ENCODE measurements at regions not wholly inside any gene's neighbourhood (a gene's known extent, or its start where the extent isn't known, plus 50 kb on each side); places are given as distances from the start of the nearest gene placed in this dataset.

DNA sequence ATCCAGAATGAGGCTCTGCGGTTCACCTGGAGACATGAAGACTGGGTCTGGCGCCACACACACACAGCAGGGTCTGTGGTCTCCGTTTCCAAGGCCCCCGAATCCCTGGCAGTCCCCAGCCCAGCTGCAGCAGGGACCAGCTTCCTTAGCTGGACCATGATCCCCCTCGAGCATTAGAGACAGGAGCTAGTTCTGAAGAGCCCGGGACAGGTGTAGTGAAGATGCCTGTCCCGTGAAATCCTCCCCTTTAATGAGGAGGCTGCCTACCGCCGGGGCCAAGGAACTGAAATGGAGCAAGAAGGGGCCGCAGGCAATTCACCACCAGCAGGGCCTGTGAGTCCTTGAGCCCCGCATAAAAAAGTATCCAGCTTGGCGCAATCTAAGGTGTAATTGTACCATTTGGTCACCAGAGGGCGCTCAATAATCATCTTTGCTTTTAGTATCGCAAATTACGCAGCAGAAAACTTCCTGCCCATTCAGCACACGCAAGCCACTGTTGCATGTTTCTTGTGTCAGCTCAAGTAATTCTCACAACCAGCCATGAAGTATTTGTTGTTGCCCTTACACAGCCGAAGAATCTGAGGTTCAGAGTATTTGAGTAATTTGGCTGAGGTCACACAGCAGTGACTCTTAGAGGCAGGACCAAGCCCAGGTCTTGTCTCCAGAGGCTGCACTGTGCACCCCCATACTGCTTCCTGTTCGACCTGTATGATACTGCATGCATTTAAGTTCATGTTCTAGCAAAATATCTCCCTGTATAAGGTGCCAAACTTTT is 54.3 kb upstream of the PPP2R5C start:
- Mint-ChIP-seq H3K9me3 (no peaks in the 10 kb centered on the region), H3K27me3 (no peaks in the 10 kb centered on the region), H3K27ac (peak overlapping the region; percentile 47), H3K4me1 (peaks cover 19% of the 10 kb centered on the region), H3K36me3 (ENCODE audit: low read depth) (no peaks in the 10 kb centered on the region), H3K4me3 (peak overlapping the region; percentile 61)
- peak; percentile 71 for ATAC-seq (replicated peaks)

DNA sequence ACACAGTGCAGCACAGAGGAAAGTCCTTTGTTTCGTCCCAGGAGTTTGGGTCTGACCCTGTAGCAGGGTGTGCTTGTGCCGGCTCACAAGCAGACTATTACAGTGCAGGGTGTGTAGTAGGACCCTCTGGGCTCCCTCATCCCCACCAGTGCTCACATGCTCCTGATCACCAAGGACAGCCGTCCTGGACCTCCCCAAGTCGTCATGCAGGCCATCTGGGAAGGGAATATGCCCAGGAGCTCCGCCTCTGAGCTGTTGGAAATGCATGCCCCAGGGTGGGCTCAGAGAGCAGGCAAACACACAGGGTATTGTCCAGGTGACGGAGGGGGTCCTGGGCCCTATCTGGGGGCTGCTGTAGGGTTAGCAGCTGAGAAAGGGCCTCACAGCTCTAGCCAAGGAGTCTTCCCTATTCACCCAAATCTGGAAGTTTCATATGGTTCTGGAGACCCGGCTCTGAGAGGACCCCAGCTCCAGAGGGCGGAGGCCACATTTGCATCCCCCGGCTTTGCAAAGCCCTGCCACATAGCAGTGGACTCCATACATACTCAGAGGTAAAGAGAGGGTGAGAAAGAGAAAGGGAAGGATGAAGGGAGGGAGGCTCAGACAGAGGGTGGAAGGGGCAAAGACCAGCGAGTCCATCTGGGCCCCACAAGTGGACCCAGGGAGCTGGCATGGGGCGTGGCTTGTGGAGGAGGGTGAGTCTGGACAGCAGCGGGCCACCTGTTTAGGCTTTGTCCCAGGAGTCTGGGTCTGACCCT is 53.5 kb upstream of the PPP2R5C start:
- Mint-ChIP-seq H3K4me1 (peaks cover 19% of the 10 kb centered on the region), H3K36me3 (ENCODE audit: low read depth) (no peaks in the 10 kb centered on the region), H3K4me3 (peak overlapping the region; percentile 61), H3K9me3 (no peaks in the 10 kb centered on the region), H3K27me3 (no peaks in the 10 kb centered on the region), H3K27ac (peak overlapping the region; percentile 47)
- no peak for ATAC-seq (replicated peaks)

- no peaks in the 10 kb centered on the region for H3K27me3 Mint-ChIP-seq
- no peak overlapping the region for H3K4me3 Mint-ChIP-seq
- no peaks in the 10 kb centered on the region for H3K36me3 Mint-ChIP-seq (ENCODE audit: low read depth)
- ATAC-seq (replicated peaks) = no peak
- H3K27ac Mint-ChIP-seq = peak overlapping the region; percentile 14
- peaks cover 4% of the 10 kb centered on the region for H3K9me3 Mint-ChIP-seq
- peaks cover 24% of the 10 kb centered on the region for H3K4me1 Mint-ChIP-seq
Measured at GRCh38 chr14:101708853-101709532, 52.5 kb upstream of the PPP2R5C start.

DNA sequence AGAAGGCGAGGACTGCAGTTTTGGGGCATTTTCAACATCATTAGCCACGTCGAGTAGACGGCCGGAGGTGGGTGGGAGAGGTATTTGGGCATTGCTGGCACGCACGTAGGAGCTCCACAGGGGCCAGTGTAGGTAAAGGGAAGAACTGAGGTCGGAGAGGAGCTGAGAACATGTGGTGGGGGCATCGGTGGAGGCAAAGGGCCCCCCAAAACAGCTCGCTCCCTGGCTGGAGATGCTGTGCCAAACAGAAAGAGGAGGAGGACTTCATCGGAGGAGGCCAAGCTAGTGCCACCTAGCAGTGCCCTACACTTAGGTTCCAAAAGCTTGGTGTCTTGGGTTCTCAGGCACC is 52.0 kb upstream of the PPP2R5C start:
- Mint-ChIP-seq H3K27me3 (no peaks in the 10 kb centered on the region), H3K4me1 (peaks cover 21% of the 10 kb centered on the region), H3K4me3 (no peak overlapping the region), H3K27ac (no peak overlapping the region), H3K36me3 (ENCODE audit: low read depth) (no peaks in the 10 kb centered on the region), H3K9me3 (peaks cover 4% of the 10 kb centered on the region)
- ATAC-seq (replicated peaks) = no peak

GRCh38 chr14:101709962-101710931 is 51.3 kb upstream of the PPP2R5C start:
- H3K4me1 Mint-ChIP-seq = peaks cover 19% of the 10 kb centered on the region
- H3K4me3 Mint-ChIP-seq = no peak overlapping the region
- no peaks in the 10 kb centered on the region for H3K27me3 Mint-ChIP-seq
- H3K9me3 Mint-ChIP-seq = peaks cover 4% of the 10 kb centered on the region
- no peaks in the 10 kb centered on the region for H3K36me3 Mint-ChIP-seq (ENCODE audit: low read depth)
- H3K27ac Mint-ChIP-seq = peak overlapping the region; percentile 46
- no peak for ATAC-seq (replicated peaks)

DNA sequence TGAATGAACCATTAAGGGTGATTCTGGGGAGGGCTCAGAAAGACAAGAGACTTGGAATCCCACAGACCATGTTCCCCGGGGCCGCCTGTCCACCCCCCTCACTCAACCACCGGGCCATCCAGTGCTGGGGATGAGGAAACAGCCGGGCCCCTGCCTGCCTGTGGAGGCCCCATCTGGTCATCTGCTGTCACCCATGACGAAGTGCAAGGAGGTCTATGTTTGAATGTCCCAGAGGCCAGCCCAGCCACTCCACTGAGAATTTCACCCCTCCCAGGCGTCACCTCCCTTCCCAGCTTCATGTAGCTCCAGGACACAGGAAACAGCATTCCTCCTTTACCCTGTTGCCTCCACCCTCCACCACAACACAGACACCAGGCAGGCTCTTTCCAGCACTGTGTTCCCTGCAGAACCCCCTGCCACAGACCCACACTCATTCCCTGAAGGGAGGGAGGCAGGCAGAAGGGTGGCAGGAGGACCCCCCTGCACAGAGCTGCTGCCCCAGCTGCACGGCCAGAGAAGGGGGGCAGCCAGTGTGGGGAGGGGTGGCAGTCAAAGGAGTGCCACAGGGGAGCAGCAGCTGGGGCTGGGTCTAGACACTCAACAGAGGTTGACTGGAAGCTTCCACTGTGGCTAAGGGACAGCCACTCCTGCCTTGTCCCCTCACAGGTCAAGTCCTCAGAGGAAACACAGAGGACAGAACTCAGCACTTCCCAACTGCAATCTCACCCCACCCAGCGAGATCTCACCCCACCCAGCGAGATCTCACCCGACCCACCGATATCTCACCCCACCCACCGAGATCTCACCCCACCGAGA is 50.3 kb upstream of the PPP2R5C start:
- peaks cover 4% of the 10 kb centered on the region for H3K9me3 Mint-ChIP-seq
- H3K4me3 Mint-ChIP-seq = no peak overlapping the region
- no peaks in the 10 kb centered on the region for H3K27me3 Mint-ChIP-seq
- H3K36me3 Mint-ChIP-seq (ENCODE audit: low read depth) = no peaks in the 10 kb centered on the region
- peaks cover 15% of the 10 kb centered on the region for H3K4me1 Mint-ChIP-seq
- peak overlapping the region; percentile 46 for H3K27ac Mint-ChIP-seq
- ATAC-seq (replicated peaks) = no peak
